ENCODE measurements at regions not wholly inside any gene's neighbourhood (a gene's known extent, or its start where the extent isn't known, plus 50 kb on each side); places are given as distances from the start of the nearest gene placed in this dataset.
"Not testable (repeated sequence)": the region's sequence is repeated elsewhere in the genome, so short reads cannot be mapped to it uniquely, and the experiment has no call there.

GRCh38 chr5:56724857-56725256, 90.5 kb upstream of the MAP3K1 start:
- H3K27me3 Mint-ChIP-seq; H3K9me3 Mint-ChIP-seq; POLR2A ChIA-PET; H3K4me1 Mint-ChIP-seq (ENCODE audit: low read depth); H3K36me3 Mint-ChIP-seq; DNase-seq; H3K27ac Mint-ChIP-seq; CTCF ChIA-PET; H3K4me3 Mint-ChIP-seq; intact Hi-C loops (cut with micrococcal nuclease): not testable (repeated sequence)

DNA sequence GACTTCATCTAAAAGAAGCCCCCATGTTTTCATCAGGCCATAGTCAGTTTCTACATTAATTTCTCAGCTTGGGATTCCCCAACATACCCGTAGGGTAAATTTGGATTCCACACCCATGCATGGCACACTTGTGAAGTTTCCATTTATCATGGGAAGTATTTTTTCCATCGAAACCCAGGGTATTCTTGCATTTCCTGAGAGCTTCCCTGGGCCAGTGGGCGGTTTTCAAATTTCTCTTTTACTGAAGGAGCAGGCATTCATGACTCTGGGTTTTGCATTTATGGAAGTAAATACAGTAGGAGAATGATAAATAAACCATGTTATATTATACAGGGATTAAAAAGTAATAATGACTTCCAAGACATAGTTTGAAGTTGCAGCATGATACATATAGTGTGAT, 93.0 kb upstream of the MAP3K1 start:
- Mint-ChIP-seq H3K27me3 (peaks cover 3% of the 10 kb centered on the region), H3K27ac (no peak overlapping the region), H3K36me3 (no peaks in the 10 kb centered on the region), H3K9me3 (no peaks in the 10 kb centered on the region), H3K4me1 (ENCODE audit: low read depth) (peaks cover 10% of the 10 kb centered on the region), H3K4me3 (no peak overlapping the region)
- DNase-seq: no peak
- intact Hi-C loops (cut with micrococcal nuclease): no loop called here
- CTCF ChIA-PET: interaction anchor here (0.6 kb wide), 1 partner anchor 124 kb away, joined by 4 read pairs; no protein-coding TSS in a partner anchor
- POLR2A ChIA-PET: no interaction called here

GRCh38 chr5:56717253-56717987, 97.9 kb upstream of the MAP3K1 start:
- no peak for DNase-seq
- ChIA-PET POLR2A (interaction anchor here (0.6 kb wide), 1 partner anchor 98 kb away, joined by 3 read pairs; the partner anchor contains the start of gene MAP3K1), CTCF (interaction anchor here (1.0 to 1.4 kb wide), 2 partner anchors 9 to 19 kb away, joined by 3 read pairs; no protein-coding TSS in a partner anchor)
- Mint-ChIP-seq H3K36me3 (no peaks in the 10 kb centered on the region), H3K9me3 (no peaks in the 10 kb centered on the region), H3K4me1 (ENCODE audit: low read depth) (peaks cover 17% of the 10 kb centered on the region), H3K27ac (no peak overlapping the region), H3K4me3 (no peak overlapping the region), H3K27me3 (peaks cover 1% of the 10 kb centered on the region)
- intact Hi-C loops (cut with micrococcal nuclease): no loop called here

DNA sequence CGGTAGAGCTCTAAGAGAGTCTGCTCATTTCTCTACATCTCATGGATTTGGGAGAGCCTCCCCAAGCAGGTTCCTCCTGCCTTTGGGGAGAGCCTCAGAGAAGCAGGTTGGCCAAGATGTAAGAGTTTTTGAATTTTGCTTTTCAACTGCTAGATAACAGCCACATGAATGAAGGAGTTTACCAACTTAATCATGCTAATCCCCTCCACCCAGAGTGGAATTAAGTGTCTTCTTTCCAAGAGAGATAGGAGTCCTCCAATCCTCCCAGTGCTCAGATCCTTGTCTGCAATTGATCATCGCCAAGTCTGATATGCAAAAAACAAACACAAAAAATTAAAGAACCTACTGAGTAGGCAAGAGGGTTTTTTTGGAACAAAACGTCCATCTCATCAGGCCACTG, 99.4 kb upstream of the MAP3K1 start:
- peaks cover 19% of the 10 kb centered on the region for H3K4me1 Mint-ChIP-seq (ENCODE audit: low read depth)
- no peak overlapping the region for H3K27ac Mint-ChIP-seq
- ChIA-PET CTCF (no interaction called here), POLR2A (no interaction called here)
- no peaks in the 10 kb centered on the region for H3K9me3 Mint-ChIP-seq
- no peak for DNase-seq
- H3K27me3 Mint-ChIP-seq: peaks cover 1% of the 10 kb centered on the region
- no peak overlapping the region for H3K4me3 Mint-ChIP-seq
- intact Hi-C loops (cut with micrococcal nuclease): no loop called here
- H3K36me3 Mint-ChIP-seq: no peaks in the 10 kb centered on the region

DNA sequence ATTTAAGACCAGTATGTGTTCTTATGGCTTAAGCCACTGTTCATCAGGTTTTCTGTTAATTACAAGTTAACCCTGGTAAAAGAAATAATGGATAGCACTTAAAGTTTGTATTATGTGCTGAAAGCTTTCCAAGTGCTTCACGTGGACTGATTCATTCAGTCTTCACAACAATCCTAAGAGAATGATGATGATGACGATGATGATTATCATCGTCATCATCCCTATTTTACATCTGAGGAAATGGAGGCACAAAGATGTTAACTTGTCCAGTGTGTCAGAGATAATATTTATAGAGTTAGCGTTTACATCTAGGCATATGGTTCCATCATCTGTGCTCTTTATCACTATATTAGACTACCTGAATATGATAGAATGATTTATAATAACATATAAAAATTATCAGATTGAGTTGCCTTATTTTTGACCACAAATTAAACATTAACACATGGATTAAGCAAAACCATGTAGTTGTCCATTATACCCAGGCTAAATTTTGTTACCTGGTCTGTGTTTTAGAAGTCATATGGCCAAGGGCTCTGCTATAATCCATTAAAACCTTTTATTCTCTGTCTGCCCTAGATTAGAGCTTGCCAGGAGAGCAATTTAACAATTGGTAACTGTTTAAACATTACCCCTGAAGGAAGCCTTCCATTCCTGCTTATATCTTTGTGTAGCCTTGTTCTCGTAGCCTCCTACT, 102.3 kb upstream of the MAP3K1 start:
- H3K27ac Mint-ChIP-seq: no peak overlapping the region
- H3K4me1 Mint-ChIP-seq (ENCODE audit: low read depth): peaks cover 37% of the 10 kb centered on the region
- no peak for DNase-seq
- ChIA-PET CTCF (no interaction called here), POLR2A (no interaction called here)
- no peaks in the 10 kb centered on the region for H3K27me3 Mint-ChIP-seq
- no peak overlapping the region for H3K4me3 Mint-ChIP-seq
- intact Hi-C loops (cut with micrococcal nuclease): loop anchor here (5.0 kb wide), 1 partner anchor 56 kb away; no protein-coding TSS in a partner anchor
- peaks cover 2% of the 10 kb centered on the region for H3K36me3 Mint-ChIP-seq
- no peaks in the 10 kb centered on the region for H3K9me3 Mint-ChIP-seq

GRCh38 chr5:56710826-56711590, 104.3 kb upstream of the MAP3K1 start:
- H3K4me3 Mint-ChIP-seq: no peak overlapping the region
- ChIA-PET CTCF (no interaction called here), POLR2A (no interaction called here)
- H3K27ac Mint-ChIP-seq: peak overlapping the region; percentile 11
- intact Hi-C loops (cut with micrococcal nuclease): loop anchor here (2.0 to 5.0 kb wide), 3 partner anchors 26 to 382 kb away; no protein-coding TSS in a partner anchor
- peaks cover 26% of the 10 kb centered on the region for H3K4me1 Mint-ChIP-seq (ENCODE audit: low read depth)
- no peaks in the 10 kb centered on the region for H3K9me3 Mint-ChIP-seq
- no peaks in the 10 kb centered on the region for H3K27me3 Mint-ChIP-seq
- DNase-seq: peak; percentile 40
- H3K36me3 Mint-ChIP-seq: peaks cover 2% of the 10 kb centered on the region

DNA sequence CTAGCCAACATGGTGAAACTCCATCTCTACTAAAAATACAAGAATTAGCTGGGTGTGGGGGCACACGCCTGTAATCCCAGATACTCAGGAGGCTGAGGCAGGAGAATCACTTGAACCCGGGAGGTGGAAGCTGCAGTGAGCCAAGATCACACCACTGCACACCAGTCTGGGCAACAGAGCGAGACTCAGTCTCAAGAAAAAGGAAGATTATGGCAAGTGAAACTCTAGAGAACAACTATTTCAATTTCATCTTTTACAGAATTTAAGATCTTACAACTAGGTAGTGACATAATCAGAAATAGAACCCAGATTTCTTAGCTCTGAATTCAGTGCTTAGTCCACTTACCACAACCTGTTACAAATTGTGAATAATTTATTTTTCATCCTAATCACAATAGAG, 108.8 kb upstream of the MAP3K1 start:
- Mint-ChIP-seq H3K27me3 (no peaks in the 10 kb centered on the region), H3K27ac (no peak overlapping the region), H3K4me3 (no peak overlapping the region), H3K4me1 (ENCODE audit: low read depth) (peaks cover 43% of the 10 kb centered on the region), H3K36me3 (peaks cover 2% of the 10 kb centered on the region), H3K9me3 (no peaks in the 10 kb centered on the region)
- intact Hi-C loops (cut with micrococcal nuclease): no loop called here
- ChIA-PET CTCF (no interaction called here), POLR2A (no interaction called here)
- DNase-seq: no peak

GRCh38 chr5:56705217-56705616, 110.1 kb upstream of the MAP3K1 start:
- Mint-ChIP-seq H3K4me1 (ENCODE audit: low read depth) (peaks cover 43% of the 10 kb centered on the region), H3K36me3 (no peaks in the 10 kb centered on the region), H3K27me3 (no peaks in the 10 kb centered on the region), H3K27ac (no peak overlapping the region), H3K9me3 (no peaks in the 10 kb centered on the region), H3K4me3 (no peak overlapping the region)
- no peak for DNase-seq
- intact Hi-C loops (cut with micrococcal nuclease): no loop called here
- ChIA-PET POLR2A (no interaction called here), CTCF (no interaction called here)

DNA sequence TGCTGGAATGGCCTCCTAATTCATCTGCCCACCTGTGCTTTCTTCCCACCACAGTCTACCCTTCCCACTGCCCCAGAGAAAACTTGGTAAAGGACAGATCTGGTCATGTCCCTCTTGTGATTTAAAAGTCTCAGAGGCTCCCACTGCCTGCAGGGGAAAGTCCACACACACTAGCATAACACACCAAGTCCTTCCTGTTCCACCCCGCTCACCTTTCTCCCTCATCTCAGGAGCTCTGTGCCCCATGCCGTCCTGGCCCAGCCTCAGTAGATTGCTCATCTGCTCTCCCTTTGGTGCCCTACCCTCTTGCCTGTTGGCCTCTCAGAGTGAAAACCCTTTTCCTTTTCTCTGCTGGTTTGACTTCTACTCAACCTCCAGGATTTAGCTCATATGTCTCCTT, 111.4 kb upstream of the MAP3K1 start:
- no peaks in the 10 kb centered on the region for H3K9me3 Mint-ChIP-seq
- DNase-seq: no peak
- H3K27me3 Mint-ChIP-seq: no peaks in the 10 kb centered on the region
- intact Hi-C loops (cut with micrococcal nuclease): no loop called here
- ChIA-PET CTCF (interaction anchor here (1.0 kb wide), 2 partner anchors 40 to 134 kb away, joined by 3 read pairs; no protein-coding TSS in a partner anchor), POLR2A (no interaction called here)
- H3K4me1 Mint-ChIP-seq (ENCODE audit: low read depth): peaks cover 46% of the 10 kb centered on the region
- no peak overlapping the region for H3K4me3 Mint-ChIP-seq
- no peak overlapping the region for H3K27ac Mint-ChIP-seq
- no peaks in the 10 kb centered on the region for H3K36me3 Mint-ChIP-seq

- CTCF ChIA-PET: interaction anchor here (1.5 to 1.8 kb wide), 2 partner anchors 138 to 430 kb away, joined by 3 to 5 read pairs; no protein-coding TSS in a partner anchor
- POLR2A ChIA-PET: interaction anchor here (1.1 kb wide), 1 partner anchor 38 kb away, joined by 3 read pairs; no protein-coding TSS in a partner anchor
- no peaks in the 10 kb centered on the region for H3K36me3 Mint-ChIP-seq
- intact Hi-C loops (cut with micrococcal nuclease): no loop called here
- H3K27ac Mint-ChIP-seq: no peak overlapping the region
- H3K4me1 Mint-ChIP-seq (ENCODE audit: low read depth): peaks cover 62% of the 10 kb centered on the region
- H3K9me3 Mint-ChIP-seq: no peaks in the 10 kb centered on the region
- DNase-seq: no peak
- H3K27me3 Mint-ChIP-seq: no peaks in the 10 kb centered on the region
- no peak overlapping the region for H3K4me3 Mint-ChIP-seq
Measured at GRCh38 chr5:56700711-56701110, 114.6 kb upstream of the MAP3K1 start.

- Mint-ChIP-seq H3K4me3 (peak overlapping the region; percentile 6), H3K4me1 (ENCODE audit: low read depth) (peaks cover 68% of the 10 kb centered on the region), H3K36me3 (no peaks in the 10 kb centered on the region), H3K9me3 (no peaks in the 10 kb centered on the region), H3K27ac (no peak overlapping the region), H3K27me3 (no peaks in the 10 kb centered on the region)
- POLR2A ChIA-PET: interaction anchor here (0.6 to 1.1 kb wide), 2 partner anchors 30 to 89 kb away, joined by 3 read pairs; no protein-coding TSS in a partner anchor
- no peak for DNase-seq
- intact Hi-C loops (cut with micrococcal nuclease): no loop called here
- CTCF ChIA-PET: interaction anchor here (1.5 kb wide), 1 partner anchor 17 kb away, joined by 3 read pairs; no protein-coding TSS in a partner anchor
Measured at GRCh38 chr5:56699538-56699937, 115.8 kb upstream of the MAP3K1 start.
